ENCODE measurements at regions not wholly inside any gene's neighbourhood (a gene's known extent, or its start where the extent isn't known, plus 50 kb on each side); places are given as distances from the start of the nearest gene placed in this dataset.

DNA sequence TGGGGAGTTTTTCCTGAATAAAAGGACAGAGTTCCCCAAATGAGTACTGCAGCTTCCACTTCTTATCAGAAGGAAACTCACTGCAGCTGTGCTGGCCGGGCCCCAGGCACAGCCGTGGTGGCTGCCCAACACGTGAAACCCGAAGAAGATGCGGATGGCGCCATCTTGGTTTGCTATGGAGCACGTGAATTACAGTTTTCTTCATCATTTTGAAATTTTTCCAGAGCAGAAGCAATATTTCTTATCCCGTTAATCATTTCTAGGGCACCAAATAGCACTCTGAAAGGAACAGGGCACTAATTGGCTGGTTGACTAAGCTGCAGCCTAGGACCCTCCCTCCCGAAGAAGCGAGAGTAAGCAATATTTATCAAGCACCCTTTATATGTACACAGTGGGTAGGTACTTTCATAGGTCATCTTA lies 63.2 kb upstream of the EPS8L3 start:
- Histone ChIP-seq H3K4me3 (ENCODE audit: low read length) (no peak overlapping the region), H3K9ac (ENCODE audit: extremely low read depth, low read length, poor library complexity, severe bottlenecking) (no peak overlapping the region), H3K36me3 (ENCODE audit: control insufficient read depth, insufficient read depth, low read length) (no peaks in the 10 kb centered on the region), H3K4me1 (ENCODE audit: control insufficient read depth, insufficient read depth, low read length) (no peaks in the 10 kb centered on the region), H3K27me3 (ENCODE audit: control insufficient read depth, insufficient read depth, low read length, poor library complexity, severe bottlenecking) (no peaks in the 10 kb centered on the region), H3K27ac (ENCODE audit: low read depth, low read length) (no peak overlapping the region), H3K9me3 (ENCODE audit: control insufficient read depth, low read length) (no peaks in the 10 kb centered on the region)
- H3K4me1 Mint-ChIP-seq = peaks cover 11% of the 10 kb centered on the region
- H3K27ac Mint-ChIP-seq = no peak overlapping the region
- TF ChIP-seq, protein P1, sequence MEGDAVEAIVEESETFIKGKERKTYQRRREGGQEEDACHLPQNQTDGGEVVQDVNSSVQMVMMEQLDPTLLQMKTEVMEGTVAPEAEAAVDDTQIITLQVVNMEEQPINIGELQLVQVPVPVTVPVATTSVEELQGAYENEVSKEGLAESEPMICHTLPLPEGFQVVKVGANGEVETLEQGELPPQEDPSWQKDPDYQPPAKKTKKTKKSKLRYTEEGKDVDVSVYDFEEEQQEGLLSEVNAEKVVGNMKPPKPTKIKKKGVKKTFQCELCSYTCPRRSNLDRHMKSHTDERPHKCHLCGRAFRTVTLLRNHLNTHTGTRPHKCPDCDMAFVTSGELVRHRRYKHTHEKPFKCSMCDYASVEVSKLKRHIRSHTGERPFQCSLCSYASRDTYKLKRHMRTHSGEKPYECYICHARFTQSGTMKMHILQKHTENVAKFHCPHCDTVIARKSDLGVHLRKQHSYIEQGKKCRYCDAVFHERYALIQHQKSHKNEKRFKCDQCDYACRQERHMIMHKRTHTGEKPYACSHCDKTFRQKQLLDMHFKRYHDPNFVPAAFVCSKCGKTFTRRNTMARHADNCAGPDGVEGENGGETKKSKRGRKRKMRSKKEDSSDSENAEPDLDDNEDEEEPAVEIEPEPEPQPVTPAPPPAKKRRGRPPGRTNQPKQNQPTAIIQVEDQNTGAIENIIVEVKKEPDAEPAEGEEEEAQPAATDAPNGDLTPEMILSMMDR (conservative IDR thresholded peaks at IDR 0.05) = no peak
- H3K4me3 Mint-ChIP-seq = no peak overlapping the region
- H3K27me3 Mint-ChIP-seq (ENCODE audit: insufficient read depth) = peaks cover 1% of the 10 kb centered on the region
- 89 to 93% methylated on average over 10 of the region's 10 CpGs for WGBS, 2 experiments (ENCODE audit: insufficient coverage in 1 of 2, insufficient read length in 1 of 2)
- peaks cover 14% of the 10 kb centered on the region for H3K9me3 Mint-ChIP-seq
- peak; percentile 24 for DNase-seq
- H3K36me3 Mint-ChIP-seq (ENCODE audit: low read depth) = peaks cover under 1% of the 10 kb centered on the region

DNA sequence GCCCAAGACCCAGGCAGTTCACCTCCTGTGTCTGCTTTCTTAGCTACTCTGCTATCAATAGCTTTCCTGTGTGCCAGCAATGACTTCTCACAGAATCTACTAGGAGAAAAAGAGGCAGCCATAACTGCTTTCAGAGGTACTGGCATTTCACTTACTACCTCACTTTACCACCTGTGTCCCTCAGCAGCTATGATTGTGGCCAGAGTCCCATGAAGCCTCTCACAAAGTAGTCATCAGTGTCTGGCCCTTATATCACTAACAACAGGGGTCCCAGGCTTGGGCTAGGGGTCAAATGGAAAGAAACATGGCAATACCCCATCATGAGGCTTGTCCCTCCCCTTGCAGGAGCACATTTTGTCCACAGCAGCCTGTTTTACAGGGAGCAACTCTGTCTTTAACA lies 62.7 kb upstream of the EPS8L3 start:
- peaks cover 11% of the 10 kb centered on the region for H3K9me3 Mint-ChIP-seq
- TF ChIP-seq, protein P1 (conservative IDR thresholded peaks at IDR 0.05) = no peak
- H3K4me3 ChIP-seq (ENCODE audit: low read length) = no peak overlapping the region
- H3K36me3 ChIP-seq (ENCODE audit: control insufficient read depth, insufficient read depth, low read length) = no peaks in the 10 kb centered on the region
- H3K4me1 ChIP-seq (ENCODE audit: control insufficient read depth, insufficient read depth, low read length) = no peaks in the 10 kb centered on the region
- H3K4me1 Mint-ChIP-seq = peaks cover 15% of the 10 kb centered on the region
- H3K27me3 Mint-ChIP-seq (ENCODE audit: insufficient read depth) = peaks cover 1% of the 10 kb centered on the region
- no peaks in the 10 kb centered on the region for H3K27me3 ChIP-seq (ENCODE audit: control insufficient read depth, insufficient read depth, low read length, poor library complexity, severe bottlenecking)
- peak; percentile 9 for DNase-seq
- H3K36me3 Mint-ChIP-seq (ENCODE audit: low read depth) = no peaks in the 10 kb centered on the region
- H3K27ac Mint-ChIP-seq = no peak overlapping the region
- H3K4me3 Mint-ChIP-seq = no peak overlapping the region
- H3K9me3 ChIP-seq (ENCODE audit: control insufficient read depth, low read length) = no peaks in the 10 kb centered on the region
- no peak overlapping the region for H3K9ac ChIP-seq (ENCODE audit: extremely low read depth, low read length, poor library complexity, severe bottlenecking)
- H3K27ac ChIP-seq (ENCODE audit: low read depth, low read length) = no peak overlapping the region

DNA sequence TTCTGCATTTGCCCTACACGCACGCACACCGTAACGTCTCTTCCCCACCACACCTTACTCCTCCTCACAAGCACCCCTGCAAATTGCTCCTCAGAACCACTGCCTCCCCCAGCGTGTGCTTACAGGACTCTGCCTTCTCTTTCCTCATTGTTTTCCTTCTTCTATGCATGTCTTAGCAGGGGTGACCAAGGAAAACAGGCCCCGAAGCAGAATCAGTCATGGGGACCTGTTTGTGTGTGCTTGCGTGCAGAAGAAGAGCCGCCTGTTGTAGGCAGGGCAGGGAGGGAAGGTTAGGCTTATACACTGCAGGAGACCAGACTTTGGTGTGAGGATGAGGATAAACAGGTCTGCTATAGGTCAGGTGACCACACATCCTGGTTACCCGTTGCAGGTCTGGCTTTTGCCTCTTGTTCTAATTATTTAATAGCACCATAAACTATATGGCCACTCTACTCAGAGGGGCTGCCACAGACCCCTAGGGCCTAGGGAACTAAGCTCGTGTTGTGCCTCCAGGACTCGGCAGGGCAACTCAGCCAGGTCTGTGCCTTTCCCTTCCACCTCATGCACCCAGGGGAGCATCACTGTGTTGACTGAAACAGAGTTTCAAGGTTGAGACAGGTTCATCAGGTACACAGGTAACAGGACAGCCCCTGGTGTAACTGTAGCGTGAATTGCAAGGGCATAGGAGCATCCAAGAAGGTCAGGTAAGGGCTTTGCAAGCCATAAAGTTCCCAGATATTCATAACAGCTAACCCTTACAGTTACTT lies 60.8 kb upstream of the EPS8L3 start:
- Mint-ChIP-seq H3K27me3 (ENCODE audit: insufficient read depth) (peaks cover 3% of the 10 kb centered on the region), H3K27ac (peak overlapping the region; percentile 43), H3K4me3 (no peak overlapping the region), H3K9me3 (no peaks in the 10 kb centered on the region), H3K4me1 (peaks cover 15% of the 10 kb centered on the region), H3K36me3 (ENCODE audit: low read depth) (no peaks in the 10 kb centered on the region)
- DNase-seq = peak; percentile 31
- Histone ChIP-seq H3K4me3 (ENCODE audit: low read length) (no peak overlapping the region), H3K9ac (ENCODE audit: extremely low read depth, low read length, poor library complexity, severe bottlenecking) (no peak overlapping the region), H3K4me1 (ENCODE audit: control insufficient read depth, insufficient read depth, low read length) (no peaks in the 10 kb centered on the region), H3K27ac (ENCODE audit: low read depth, low read length) (no peak overlapping the region), H3K9me3 (ENCODE audit: control insufficient read depth, low read length) (no peaks in the 10 kb centered on the region), H3K27me3 (ENCODE audit: control insufficient read depth, insufficient read depth, low read length, poor library complexity, severe bottlenecking) (no peaks in the 10 kb centered on the region), H3K36me3 (ENCODE audit: control insufficient read depth, insufficient read depth, low read length) (no peaks in the 10 kb centered on the region)
- WGBS, 2 experiments (ENCODE audit: insufficient coverage in 1 of 2, insufficient read length in 1 of 2) = 88 to 90% methylated on average over 8 to 12 of the region's 12 CpGs
- TF ChIP-seq, protein P1 (conservative IDR thresholded peaks at IDR 0.05) = no peak
